WTC11 (cell line): ENCODE measurements at regions not wholly inside any gene's neighbourhood (a gene's known extent, or its start where the extent isn't known, plus 50 kb on each side); places are given as distances from the start of the nearest gene placed in this dataset.

Source experiments
- ATF2 ChIP-seq: sonication (generic); formaldehyde crosslinking; IDR thresholded peaks from 2 replicates; pipeline ENCODE4 v1.8.1; 2022; ENCODE audit warnings: low read depth, missing genetic modification reagents, borderline replicate concordance
- MXD4 ChIP-seq: fragments of 250-450 bp; sonication (Bioruptor Pico); IDR thresholded peaks from 2 replicates; pipeline ENCODE4 v1.8.0; 2021; ENCODE audit warnings: mild to moderate bottlenecking, moderate library complexity, borderline replicate concordance
- TEAD4 ChIP-seq: sonication (generic); formaldehyde crosslinking; IDR thresholded peaks from 2 replicates; pipeline ENCODE4 v1.8.0; 2022; ENCODE audit warnings: mild to moderate bottlenecking, missing genetic modification reagents
- TF ChIP-seq, protein P1 (sequence below): fragments of 200-600 bp; IDR thresholded peaks from 2 replicates; pipeline ENCODE4 v1.8.0; 2022; ENCODE audit warnings: antibody characterized with exemption
- TF ChIP-seq, protein P2 (sequence below): fragments of 250-450 bp; sonication (Bioruptor Pico); IDR thresholded peaks from 2 replicates; pipeline ENCODE4 v1.9.0; 2021; ENCODE audit warnings: mild to moderate bottlenecking, borderline replicate concordance

- TF ChIP-seq, protein P1, sequence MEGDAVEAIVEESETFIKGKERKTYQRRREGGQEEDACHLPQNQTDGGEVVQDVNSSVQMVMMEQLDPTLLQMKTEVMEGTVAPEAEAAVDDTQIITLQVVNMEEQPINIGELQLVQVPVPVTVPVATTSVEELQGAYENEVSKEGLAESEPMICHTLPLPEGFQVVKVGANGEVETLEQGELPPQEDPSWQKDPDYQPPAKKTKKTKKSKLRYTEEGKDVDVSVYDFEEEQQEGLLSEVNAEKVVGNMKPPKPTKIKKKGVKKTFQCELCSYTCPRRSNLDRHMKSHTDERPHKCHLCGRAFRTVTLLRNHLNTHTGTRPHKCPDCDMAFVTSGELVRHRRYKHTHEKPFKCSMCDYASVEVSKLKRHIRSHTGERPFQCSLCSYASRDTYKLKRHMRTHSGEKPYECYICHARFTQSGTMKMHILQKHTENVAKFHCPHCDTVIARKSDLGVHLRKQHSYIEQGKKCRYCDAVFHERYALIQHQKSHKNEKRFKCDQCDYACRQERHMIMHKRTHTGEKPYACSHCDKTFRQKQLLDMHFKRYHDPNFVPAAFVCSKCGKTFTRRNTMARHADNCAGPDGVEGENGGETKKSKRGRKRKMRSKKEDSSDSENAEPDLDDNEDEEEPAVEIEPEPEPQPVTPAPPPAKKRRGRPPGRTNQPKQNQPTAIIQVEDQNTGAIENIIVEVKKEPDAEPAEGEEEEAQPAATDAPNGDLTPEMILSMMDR: no peak
- TF ChIP-seq TEAD4 (CRISPR knock-in tag): no peak
- TF ChIP-seq, protein P2, sequence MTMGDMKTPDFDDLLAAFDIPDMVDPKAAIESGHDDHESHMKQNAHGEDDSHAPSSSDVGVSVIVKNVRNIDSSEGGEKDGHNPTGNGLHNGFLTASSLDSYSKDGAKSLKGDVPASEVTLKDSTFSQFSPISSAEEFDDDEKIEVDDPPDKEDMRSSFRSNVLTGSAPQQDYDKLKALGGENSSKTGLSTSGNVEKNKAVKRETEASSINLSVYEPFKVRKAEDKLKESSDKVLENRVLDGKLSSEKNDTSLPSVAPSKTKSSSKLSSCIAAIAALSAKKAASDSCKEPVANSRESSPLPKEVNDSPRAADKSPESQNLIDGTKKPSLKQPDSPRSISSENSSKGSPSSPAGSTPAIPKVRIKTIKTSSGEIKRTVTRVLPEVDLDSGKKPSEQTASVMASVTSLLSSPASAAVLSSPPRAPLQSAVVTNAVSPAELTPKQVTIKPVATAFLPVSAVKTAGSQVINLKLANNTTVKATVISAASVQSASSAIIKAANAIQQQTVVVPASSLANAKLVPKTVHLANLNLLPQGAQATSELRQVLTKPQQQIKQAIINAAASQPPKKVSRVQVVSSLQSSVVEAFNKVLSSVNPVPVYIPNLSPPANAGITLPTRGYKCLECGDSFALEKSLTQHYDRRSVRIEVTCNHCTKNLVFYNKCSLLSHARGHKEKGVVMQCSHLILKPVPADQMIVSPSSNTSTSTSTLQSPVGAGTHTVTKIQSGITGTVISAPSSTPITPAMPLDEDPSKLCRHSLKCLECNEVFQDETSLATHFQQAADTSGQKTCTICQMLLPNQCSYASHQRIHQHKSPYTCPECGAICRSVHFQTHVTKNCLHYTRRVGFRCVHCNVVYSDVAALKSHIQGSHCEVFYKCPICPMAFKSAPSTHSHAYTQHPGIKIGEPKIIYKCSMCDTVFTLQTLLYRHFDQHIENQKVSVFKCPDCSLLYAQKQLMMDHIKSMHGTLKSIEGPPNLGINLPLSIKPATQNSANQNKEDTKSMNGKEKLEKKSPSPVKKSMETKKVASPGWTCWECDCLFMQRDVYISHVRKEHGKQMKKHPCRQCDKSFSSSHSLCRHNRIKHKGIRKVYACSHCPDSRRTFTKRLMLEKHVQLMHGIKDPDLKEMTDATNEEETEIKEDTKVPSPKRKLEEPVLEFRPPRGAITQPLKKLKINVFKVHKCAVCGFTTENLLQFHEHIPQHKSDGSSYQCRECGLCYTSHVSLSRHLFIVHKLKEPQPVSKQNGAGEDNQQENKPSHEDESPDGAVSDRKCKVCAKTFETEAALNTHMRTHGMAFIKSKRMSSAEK (CRISPR knock-in tag): no peak
- TF ChIP-seq MXD4 (CRISPR knock-in tag): no peak
- TF ChIP-seq ATF2 (CRISPR knock-in tag): no peak
These were observed 146.1 kb upstream of the IQSEC1 start for GRCh38 chr3:13219077-13219901.
